Stimulated activated CD8-positive, alpha-beta memory T cell treated with anti-CD3 and anti-CD28 coated beads, Interleukin-15, amount 100 ng/mL, for 24 hours (primary cell): ENCODE measurements at regions not wholly inside any gene's neighbourhood (a gene's known extent, or its start where the extent isn't known, plus 50 kb on each side); places are given as distances from the start of the nearest gene placed in this dataset.
"Not testable (repeated sequence)": the region's sequence is repeated elsewhere in the genome, so short reads cannot be mapped to it uniquely, and the experiment has no call there.

Experiments
- DNase-seq: peaks from one replicate; pipeline ENCODE4 v3.0.0-alpha.2; 2020; ENCODE audit warnings: low read depth

- no peak for DNase-seq
Measured at GRCh38 chr16:52386694-52387093, 160.2 kb downstream of the TOX3 start.

GRCh38 chr16:52384378-52384777 lies 162.6 kb downstream of the TOX3 start:
- DNase-seq: no peak

GRCh38 chr16:52383640-52384292 lies 163.2 kb downstream of the TOX3 start:
- no peak for DNase-seq

- DNase-seq: no peak
Measured at GRCh38 chr16:52383119-52383518, 163.8 kb downstream of the TOX3 start.

- DNase-seq: no peak
Measured at GRCh38 chr16:52379551-52379950, 167.4 kb downstream of the TOX3 start.

GRCh38 chr16:52376676-52377280 lies 170.2 kb downstream of the TOX3 start:
- DNase-seq: no peak

GRCh38 chr16:52372313-52372712 lies 174.6 kb downstream of the TOX3 start:
- DNase-seq: no peak

- DNase-seq: no peak
Measured at GRCh38 chr16:52368859-52369258, 178.1 kb downstream of the TOX3 start.

- no peak for DNase-seq
Measured at GRCh38 chr16:52367821-52368220, 179.1 kb downstream of the TOX3 start.

GRCh38 chr16:52366983-52367382 lies 180.0 kb downstream of the TOX3 start:
- DNase-seq: no peak

GRCh38 chr16:52364500-52364899 lies 182.4 kb downstream of the TOX3 start:
- DNase-seq: no peak

- no peak for DNase-seq
Measured at GRCh38 chr16:52363082-52363481, 183.9 kb downstream of the TOX3 start.

- no peak for DNase-seq
Measured at GRCh38 chr16:52357711-52358110, 189.2 kb downstream of the TOX3 start.

GRCh38 chr16:52353249-52353648 lies 193.7 kb downstream of the TOX3 start:
- DNase-seq: no peak

GRCh38 chr16:52351451-52351850 lies 195.5 kb downstream of the TOX3 start:
- no peak for DNase-seq

GRCh38 chr16:52350031-52350642 lies 196.8 kb downstream of the TOX3 start:
- no peak for DNase-seq

GRCh38 chr16:52346709-52347108 lies 200.2 kb downstream of the TOX3 start:
- no peak for DNase-seq

GRCh38 chr16:52333673-52334072 lies 213.3 kb downstream of the TOX3 start:
- not testable (repeated sequence) for DNase-seq

- DNase-seq: no peak
Measured at GRCh38 chr16:52320930-52321439, 226.0 kb downstream of the TOX3 start.

- DNase-seq: no peak
Measured at GRCh38 chr16:52318302-52319009, 228.5 kb downstream of the TOX3 start.

GRCh38 chr16:52316241-52316640 lies 230.7 kb downstream of the TOX3 start:
- DNase-seq: no peak

- no peak for DNase-seq
Measured at GRCh38 chr16:52312716-52313115, 234.2 kb downstream of the TOX3 start.
